ENCODE measurements at regions not wholly inside any gene's neighbourhood (a gene's known extent, or its start where the extent isn't known, plus 50 kb on each side); places are given as distances from the start of the nearest gene placed in this dataset.

DNA sequence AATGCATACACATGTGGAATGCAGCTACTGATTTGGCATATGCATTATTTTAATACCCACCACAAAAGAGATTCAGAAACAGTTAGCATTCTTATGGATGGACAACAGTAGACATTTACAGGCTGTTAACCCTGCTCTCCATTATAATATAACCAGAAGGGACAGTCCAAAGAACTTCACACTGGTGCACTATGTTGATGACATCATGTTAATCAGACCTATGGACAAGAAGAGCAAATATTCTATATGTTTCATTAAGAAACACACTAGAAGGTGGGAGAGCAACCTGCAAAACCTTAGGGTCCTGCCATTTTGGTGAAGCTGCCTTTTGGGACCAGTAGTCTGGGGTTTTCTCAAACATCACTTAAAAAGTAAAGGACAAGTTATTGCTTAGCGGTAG, 701.3 kb downstream of the UQCRFS1 start:
- no peak for DNase-seq
- TF ChIP-seq POLR2A (IDR thresholded peaks at IDR 0.05), result no peak
- H3K36me3 ChIP-seq, result no peaks in the 10 kb centered on the region
- no peak overlapping the region for H3K27ac ChIP-seq
- H3K27me3 ChIP-seq, result no peaks in the 10 kb centered on the region
- intact Hi-C loops (cut with DNase I), result no loop called here
- H3K4me3 ChIP-seq, result no peak overlapping the region
- H3K4me1 ChIP-seq, result peaks cover 0 to 14% (median 7%) of the 10 kb centered on the region in 4 donors
- no peak for ATAC-seq
- H3K9me3 ChIP-seq, result no peaks in the 10 kb centered on the region
- WGBS (ENCODE audit: insufficient coverage, low coverage, low lambda C conversion rate, missing lambda C conversion rate), result 100% methylated on average over 1 of the region's 1 CpG

GRCh38 chr19:28509079-28509895, 703.7 kb downstream of the UQCRFS1 start:
- H3K4me1 ChIP-seq, result peaks cover 0 to 9% (median 3%) of the 10 kb centered on the region in 4 donors
- no peaks in the 10 kb centered on the region for H3K27me3 ChIP-seq
- H3K9me3 ChIP-seq, result no peaks in the 10 kb centered on the region
- H3K36me3 ChIP-seq, result no peaks in the 10 kb centered on the region
- TF ChIP-seq, protein P1, sequence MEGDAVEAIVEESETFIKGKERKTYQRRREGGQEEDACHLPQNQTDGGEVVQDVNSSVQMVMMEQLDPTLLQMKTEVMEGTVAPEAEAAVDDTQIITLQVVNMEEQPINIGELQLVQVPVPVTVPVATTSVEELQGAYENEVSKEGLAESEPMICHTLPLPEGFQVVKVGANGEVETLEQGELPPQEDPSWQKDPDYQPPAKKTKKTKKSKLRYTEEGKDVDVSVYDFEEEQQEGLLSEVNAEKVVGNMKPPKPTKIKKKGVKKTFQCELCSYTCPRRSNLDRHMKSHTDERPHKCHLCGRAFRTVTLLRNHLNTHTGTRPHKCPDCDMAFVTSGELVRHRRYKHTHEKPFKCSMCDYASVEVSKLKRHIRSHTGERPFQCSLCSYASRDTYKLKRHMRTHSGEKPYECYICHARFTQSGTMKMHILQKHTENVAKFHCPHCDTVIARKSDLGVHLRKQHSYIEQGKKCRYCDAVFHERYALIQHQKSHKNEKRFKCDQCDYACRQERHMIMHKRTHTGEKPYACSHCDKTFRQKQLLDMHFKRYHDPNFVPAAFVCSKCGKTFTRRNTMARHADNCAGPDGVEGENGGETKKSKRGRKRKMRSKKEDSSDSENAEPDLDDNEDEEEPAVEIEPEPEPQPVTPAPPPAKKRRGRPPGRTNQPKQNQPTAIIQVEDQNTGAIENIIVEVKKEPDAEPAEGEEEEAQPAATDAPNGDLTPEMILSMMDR (IDR thresholded peaks at IDR 0.05), result no peak
- TF ChIP-seq POLR2A (IDR thresholded peaks at IDR 0.05), result no peak
- ATAC-seq (no peak), DNase-seq (no peak)
- H3K27ac ChIP-seq, result no peak overlapping the region
- no peak overlapping the region for H3K4me3 ChIP-seq
- intact Hi-C loops (cut with DNase I), result no loop called here
- WGBS (ENCODE audit: insufficient coverage, low coverage, low lambda C conversion rate, missing lambda C conversion rate), result 77% methylated on average over 11 of the region's 15 CpGs

GRCh38 chr19:28508666-28509065, 704.3 kb downstream of the UQCRFS1 start:
- ATAC-seq, result peak; percentile 90 to 97 (median 93)
- Histone ChIP-seq H3K9me3 (no peaks in the 10 kb centered on the region), H3K4me3 (no peak overlapping the region), H3K27ac (peak overlapping the region in 1 of 3 donors; percentile 26), H3K27me3 (no peaks in the 10 kb centered on the region), H3K36me3 (no peaks in the 10 kb centered on the region), H3K4me1 (peaks cover 0 to 9% (median 3%) of the 10 kb centered on the region in 4 donors)
- intact Hi-C loops (cut with DNase I), result no loop called here
- WGBS (ENCODE audit: insufficient coverage, low coverage, low lambda C conversion rate, missing lambda C conversion rate), result 46% methylated on average over 3 of the region's 3 CpGs
- TF ChIP-seq POLR2A (IDR thresholded peaks at IDR 0.05), result no peak
- TF ChIP-seq, protein P1 (IDR thresholded peaks at IDR 0.05), result no peak
- DNase-seq, result peak; percentile 38 to 83 (median 75)

DNA sequence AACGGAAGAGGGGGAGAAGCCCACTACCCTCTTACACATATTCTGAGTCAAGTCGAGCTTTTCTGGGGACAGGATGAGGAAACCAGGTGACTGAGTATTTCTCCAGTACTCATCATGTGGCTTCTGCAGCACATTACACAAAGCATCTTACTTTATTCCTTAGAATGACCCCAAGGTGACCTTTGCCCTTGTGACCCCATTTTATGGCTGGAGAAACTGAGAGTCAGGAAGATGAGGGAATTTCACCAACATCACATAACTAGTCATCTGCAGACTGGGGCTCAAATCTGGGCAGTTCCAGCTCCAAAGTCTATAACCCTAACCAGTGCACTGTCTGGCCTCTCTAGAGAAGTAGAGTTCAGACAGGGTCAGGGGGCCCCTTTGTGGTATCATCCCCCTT, 707.0 kb downstream of the UQCRFS1 start:
- H3K4me1 ChIP-seq, result peaks cover 0 to 22% (median 3%) of the 10 kb centered on the region in 4 donors
- intact Hi-C loops (cut with DNase I), result no loop called here
- H3K4me3 ChIP-seq, result no peak overlapping the region
- no peak for ATAC-seq
- H3K27me3 ChIP-seq, result no peaks in the 10 kb centered on the region
- TF ChIP-seq POLR2A (IDR thresholded peaks at IDR 0.05), result no peak
- TF ChIP-seq, protein P1 (IDR thresholded peaks at IDR 0.05), result no peak
- 54% methylated on average over 2 of the region's 2 CpGs for WGBS (ENCODE audit: insufficient coverage, low coverage, low lambda C conversion rate, missing lambda C conversion rate)
- no peaks in the 10 kb centered on the region for H3K36me3 ChIP-seq
- no peak overlapping the region for H3K27ac ChIP-seq
- no peak for DNase-seq
- H3K9me3 ChIP-seq, result no peaks in the 10 kb centered on the region

- DNase-seq (no peak), ATAC-seq (no peak)
- WGBS (ENCODE audit: insufficient coverage, low coverage, low lambda C conversion rate, missing lambda C conversion rate), result 55% methylated on average over 2 of the region's 3 CpGs
Measured at GRCh38 chr19:28505134-28505533, 707.8 kb downstream of the UQCRFS1 start.

More at GRCh38 chr19:28505134-28505533, 707.8 kb downstream of the UQCRFS1 start:
- no peak overlapping the region for H3K27ac ChIP-seq
- H3K36me3 ChIP-seq, result no peaks in the 10 kb centered on the region
- intact Hi-C loops (cut with DNase I), result no loop called here
- H3K4me3 ChIP-seq, result no peak overlapping the region
- TF ChIP-seq POLR2A (IDR thresholded peaks at IDR 0.05), result no peak
- TF ChIP-seq, protein P1 (IDR thresholded peaks at IDR 0.05), result no peak
- peaks cover 0 to 22% (median 3%) of the 10 kb centered on the region in 4 donors for H3K4me1 ChIP-seq
- H3K27me3 ChIP-seq, result no peaks in the 10 kb centered on the region
- H3K9me3 ChIP-seq, result no peaks in the 10 kb centered on the region
